ENCODE measurements at regions not wholly inside any gene's neighbourhood (a gene's known extent, or its start where the extent isn't known, plus 50 kb on each side); places are given as distances from the start of the nearest gene placed in this dataset.
"Not testable (repeated sequence)": the region's sequence is repeated elsewhere in the genome, so short reads cannot be mapped to it uniquely, and the experiment has no call there.

DNA sequence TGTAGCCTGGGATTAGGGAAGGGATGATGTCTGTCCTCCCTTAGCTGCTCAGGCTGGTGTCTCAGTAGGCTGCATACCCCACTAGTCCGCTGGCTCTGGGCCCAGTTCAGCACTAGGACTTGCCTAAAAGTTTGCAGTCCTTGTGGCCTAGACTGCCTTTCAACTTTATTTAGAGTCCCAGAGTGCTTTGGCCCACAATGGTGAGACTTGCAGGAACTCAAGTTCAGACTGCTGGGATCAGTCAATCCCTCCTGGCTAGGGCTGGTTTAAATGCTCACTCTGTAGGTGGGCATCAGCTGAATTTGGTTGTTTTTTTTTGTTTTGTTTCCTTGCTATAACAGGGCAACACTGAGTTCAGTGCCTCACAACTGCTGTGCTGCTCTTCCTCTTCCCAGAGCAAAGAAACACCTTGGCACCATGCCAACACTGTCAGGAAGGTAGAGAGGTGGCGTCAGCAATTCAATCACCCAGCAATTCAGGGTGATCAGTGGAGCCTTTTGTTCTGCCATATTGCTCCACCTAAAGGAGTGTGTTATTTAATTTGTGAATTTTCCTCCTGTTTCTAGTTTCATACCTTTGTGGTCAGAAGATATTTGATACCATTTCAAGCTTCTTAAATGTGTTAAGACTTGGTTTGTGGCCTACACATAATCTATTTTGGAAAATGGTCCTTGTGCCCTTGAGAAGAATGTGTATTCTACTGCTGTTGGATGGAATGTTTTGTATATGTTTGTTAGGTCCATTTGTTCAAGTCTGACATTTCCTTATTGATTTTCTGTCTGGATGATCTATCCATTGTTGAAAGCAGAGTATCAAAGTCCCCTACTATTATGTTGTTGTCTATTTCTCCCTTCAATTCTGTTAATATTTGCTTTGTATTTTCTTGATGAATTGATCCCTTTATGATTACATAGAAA lies 284.0 kb upstream of the PMFBP1 start:
- DNase-seq (ENCODE audit: low spot score): no peak

DNA sequence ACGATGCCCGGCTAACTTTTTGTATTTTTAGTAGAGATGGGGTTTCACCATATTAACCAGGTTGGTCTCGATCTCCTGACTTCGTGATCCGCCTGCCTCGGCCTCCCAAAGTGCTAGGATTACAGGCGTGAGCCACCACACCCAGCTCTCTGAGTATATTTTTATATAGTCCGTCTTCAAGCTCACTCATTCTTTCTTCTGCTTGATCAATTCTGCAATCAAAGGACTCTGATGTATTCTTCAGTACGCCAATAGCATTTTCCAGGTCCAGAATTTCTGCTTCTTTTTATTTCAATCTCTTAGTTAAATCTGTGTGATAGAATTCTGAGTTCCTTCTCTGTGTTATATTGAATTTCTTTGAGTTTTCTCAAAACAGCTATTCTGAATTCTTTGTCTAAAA lies 281.9 kb upstream of the PMFBP1 start:
- not testable (repeated sequence) for DNase-seq (ENCODE audit: low spot score)

DNA sequence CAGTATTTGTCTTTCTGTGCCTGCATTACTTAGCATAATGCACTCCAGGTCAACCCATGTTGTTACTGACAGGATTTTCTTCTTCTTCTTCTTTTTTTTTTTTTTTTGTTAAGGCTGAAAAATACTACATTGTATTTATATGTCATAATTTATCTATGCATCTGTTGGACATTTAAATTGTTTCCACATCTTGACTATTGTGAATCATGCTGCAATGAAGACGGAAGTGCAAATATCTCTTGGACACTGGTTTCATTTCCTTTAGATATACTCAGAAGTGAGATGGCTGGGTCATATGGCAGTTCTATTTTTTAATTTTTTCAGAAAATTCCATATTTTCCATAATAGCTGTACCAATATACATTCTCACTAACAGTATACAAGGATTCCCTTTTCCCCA lies 272.7 kb upstream of the PMFBP1 start:
- DNase-seq (ENCODE audit: low spot score): no peak

DNA sequence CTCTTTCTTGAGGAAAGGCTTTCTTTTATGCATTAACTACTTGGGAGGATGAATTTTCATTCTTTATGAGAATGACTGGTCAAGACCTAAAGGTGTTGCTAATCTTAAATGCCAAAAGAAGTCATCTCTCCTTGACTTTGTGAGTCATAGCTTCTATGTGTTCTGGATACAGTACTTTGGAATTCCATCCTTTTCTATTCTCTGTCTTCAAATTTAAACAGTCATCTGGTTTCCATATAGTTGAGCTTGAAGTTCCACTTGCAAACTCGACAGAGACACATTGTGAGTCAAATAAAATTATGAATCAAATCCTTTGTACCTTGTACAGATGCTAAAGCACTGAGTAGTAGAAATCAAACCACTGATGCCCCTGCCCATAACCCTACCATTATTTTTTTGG lies 271.9 kb upstream of the PMFBP1 start:
- DNase-seq (ENCODE audit: low spot score): no peak

DNA sequence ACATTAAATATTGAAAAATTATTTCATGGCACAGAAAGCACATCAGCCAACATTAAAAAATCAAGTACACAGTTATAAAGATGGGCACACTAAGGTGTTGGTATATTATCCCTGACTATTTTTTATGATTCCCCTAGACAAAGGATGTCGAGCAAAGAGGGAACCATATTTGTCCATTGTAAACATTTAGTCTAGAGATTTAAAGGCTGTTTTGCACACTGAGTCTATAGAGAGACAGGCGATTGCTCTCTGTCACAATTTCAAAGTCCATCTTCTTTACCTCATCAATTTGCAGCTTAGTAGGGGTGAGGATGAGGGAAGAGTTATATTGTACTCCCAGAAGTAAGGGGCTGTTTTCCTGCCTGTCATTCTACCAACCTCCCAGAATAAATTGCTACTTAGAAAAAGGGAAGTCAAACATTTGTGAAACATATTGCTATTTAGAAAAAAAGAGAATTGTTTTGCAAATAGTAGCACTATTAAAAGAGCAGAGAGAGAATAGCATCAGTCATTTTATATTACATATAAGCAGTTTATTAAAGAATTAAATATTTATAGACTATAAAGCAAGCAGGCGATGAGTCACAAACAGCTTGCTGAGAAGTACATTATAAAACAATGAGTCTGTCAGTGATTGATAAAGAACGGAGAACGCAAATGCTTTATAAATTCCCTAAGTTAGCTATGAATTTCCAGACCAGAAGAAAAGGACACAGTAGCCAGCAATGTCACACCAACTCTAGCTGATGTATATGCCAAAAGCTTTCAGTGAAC lies 270.6 kb upstream of the PMFBP1 start:
- DNase-seq (ENCODE audit: low spot score): no peak

DNA sequence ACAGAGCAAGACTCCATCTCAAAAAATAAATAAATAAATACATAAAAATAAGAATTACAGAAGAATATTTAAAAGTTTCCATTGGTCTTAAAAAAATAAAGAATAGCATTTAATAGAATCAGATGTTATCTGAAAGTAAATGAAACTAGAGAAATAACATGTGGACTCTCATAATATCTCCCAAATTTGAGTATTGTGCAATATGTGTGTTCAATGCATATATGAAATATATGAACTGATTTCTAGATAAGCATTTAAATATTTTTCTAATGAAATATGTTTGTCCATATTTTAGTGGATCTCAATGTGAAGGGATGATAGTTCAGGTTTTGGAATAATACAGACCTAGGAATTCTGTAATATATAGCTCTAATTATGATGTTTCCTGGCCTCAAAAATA lies 265.9 kb upstream of the PMFBP1 start:
- DNase-seq (ENCODE audit: low spot score): no peak

DNA sequence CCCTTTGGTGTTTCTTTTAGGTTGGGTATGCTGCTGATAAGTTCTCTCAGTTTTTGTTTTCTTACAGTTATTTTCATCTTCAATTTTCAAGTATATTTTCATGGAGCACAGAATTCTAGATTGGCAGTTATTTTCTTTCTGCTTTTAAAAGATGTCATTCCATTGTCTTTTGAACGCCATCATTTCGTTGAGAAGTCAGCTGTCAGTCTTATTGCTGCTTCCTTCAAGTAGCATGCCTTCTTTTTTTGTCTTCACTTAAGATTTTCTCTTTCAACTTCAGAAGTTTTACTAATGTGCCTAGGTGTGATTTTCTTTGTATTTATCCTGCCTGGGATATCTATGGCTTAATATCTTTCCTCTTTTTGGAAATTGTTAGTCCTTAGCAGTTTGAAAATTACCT lies 262.2 kb upstream of the PMFBP1 start:
- DNase-seq (ENCODE audit: low spot score): no peak

DNA sequence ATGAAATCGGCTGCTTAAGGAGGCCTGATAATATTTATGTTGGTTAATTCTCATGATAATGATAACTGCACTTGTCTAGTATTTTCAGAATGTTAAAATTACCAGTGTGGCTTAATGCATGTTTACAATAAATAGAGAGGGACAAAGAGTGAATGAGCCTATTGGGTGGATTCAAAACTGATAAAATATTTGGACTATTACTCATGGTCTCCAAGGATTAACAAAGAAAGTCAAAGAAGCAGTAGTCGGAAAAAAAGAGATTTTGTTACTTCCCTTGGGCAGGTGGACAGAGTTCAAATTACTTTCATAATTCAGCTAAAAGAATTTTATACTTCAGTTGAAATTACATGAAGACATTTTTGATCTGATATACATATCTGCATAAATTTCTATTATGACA lies 258.2 kb upstream of the PMFBP1 start:
- no peak for DNase-seq (ENCODE audit: low spot score)

DNA sequence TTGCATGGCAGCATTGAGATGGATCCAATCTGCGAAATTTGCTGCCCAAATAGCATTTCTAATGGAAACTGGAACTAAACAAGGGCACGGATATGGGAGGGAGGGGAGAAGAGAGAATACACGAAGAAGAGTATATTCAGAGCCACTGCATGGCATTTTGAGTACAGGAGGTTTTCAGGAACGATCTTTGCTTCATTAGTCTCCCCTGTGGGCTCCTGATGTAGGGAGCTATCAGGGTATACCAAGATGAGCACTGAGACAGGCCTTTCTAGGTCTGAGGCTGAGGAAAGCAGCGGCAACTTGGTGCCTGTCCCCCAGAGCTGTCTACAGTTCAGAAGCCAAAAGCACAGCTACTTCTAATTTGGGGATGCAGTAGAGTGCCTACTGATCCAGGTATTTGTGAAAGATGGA lies 257.7 kb upstream of the PMFBP1 start:
- DNase-seq (ENCODE audit: low spot score): no peak

DNA sequence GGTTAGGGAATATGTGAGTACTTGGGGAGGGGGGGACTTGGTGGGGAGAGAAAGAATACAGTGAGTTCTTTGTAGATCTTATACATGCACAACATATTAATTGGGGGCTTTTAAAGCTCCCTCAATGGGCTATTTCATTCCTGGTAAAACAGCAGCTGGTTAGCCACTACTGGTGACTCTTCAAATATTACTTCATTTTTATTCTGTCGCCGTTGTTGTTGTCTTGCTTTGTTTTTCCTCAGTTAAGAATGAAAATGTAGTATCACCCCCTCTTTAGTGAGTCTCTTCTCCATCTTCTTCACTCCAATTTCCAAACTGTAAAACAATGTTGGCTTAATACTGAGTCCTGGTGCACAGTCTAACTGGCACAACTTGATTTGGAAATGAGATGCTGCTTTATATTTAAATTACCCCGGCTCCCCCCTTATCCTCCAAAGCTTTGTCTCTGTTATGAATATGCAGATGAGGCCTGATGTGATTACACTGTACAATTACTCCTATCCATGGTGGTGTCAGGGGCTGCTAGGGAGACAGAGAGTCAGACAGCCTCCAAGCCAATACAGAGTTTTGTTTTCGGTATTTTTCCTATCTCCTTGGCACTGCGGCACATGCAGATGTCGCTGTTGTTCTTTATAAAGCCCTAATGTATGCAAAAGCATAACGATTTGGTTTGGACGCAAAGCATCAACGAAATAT lies 256.9 kb upstream of the PMFBP1 start:
- no peak for DNase-seq (ENCODE audit: low spot score)

DNA sequence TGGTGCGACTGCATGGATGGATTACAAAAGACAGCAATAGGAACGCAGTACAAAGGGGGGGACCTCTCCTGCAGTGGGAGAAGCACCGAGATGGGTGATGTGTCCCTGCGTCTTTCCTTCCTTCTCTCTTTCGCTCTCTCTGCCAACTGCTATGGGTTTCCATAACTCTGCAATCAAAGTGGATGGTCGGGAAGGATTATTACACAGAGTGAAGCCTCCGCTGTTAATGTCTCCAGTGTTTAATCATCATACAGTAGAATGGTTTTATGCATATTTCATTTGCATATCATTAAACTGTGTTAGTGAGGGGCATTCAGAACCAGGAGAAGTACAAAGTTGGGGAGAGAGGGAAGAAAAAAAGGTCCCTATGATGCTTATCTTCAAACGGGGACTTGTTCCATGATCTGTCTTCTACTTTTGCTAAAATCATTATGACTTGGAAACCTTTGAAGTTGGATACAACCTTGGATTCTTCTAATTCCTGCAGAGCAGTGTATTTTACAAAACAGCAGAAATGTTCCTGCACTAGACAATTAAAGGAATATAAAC lies 255.9 kb upstream of the PMFBP1 start:
- no peak for DNase-seq (ENCODE audit: low spot score)

DNA sequence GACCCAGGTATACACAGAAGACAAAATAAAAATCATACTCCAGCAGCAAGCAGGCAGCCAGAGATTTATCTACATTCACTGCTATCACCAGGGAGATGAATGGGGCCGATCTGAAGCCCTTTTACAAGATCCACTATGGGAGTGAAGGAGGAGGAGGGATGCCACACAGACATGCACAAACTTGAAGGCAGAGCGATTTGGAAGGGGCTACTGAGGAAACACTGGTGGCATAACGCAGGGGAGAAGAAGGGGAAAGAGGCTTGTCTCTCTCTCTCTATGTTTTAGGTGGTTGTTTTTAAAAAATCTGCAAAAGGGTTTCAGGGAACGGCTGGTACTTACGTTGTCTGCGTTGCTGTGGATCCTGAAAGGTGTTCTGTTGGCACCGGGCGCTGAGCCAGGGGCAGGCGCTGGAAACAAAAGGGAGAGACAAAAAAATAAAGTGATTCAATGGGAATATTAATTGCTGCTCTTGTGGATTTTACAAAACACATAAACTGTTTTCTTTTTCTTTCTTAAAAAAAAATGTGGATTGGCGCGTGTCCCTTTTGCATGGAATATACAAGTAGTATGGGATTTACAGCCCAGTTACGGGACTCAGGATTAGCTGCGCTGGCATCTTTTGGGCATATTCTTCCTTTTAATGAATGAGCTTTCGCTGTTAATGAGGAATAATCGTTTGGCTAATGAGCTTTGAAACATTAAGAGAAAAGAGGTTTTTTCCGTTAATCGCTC lies 255.3 kb upstream of the PMFBP1 start:
- DNase-seq (ENCODE audit: low spot score): no peak

DNA sequence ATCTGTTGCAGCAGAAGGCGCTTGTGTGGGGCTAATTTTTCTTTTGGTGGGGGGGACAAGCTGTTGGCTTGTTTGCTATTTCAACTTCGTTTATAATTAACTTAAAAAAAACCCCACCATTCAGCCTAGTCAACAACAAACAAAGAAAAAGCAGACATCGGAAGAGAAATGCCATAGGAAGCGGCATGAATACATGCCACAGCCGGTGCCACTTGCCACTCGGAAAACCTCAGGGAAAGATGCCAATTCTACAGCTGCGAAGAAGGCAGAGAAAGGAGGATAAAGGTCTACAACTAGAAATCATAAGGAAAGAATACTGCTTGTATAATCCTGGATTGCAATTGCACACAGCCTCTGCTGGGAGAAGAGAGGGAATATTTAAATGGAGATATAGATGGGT lies 254.4 kb upstream of the PMFBP1 start:
- DNase-seq (ENCODE audit: low spot score): no peak

DNA sequence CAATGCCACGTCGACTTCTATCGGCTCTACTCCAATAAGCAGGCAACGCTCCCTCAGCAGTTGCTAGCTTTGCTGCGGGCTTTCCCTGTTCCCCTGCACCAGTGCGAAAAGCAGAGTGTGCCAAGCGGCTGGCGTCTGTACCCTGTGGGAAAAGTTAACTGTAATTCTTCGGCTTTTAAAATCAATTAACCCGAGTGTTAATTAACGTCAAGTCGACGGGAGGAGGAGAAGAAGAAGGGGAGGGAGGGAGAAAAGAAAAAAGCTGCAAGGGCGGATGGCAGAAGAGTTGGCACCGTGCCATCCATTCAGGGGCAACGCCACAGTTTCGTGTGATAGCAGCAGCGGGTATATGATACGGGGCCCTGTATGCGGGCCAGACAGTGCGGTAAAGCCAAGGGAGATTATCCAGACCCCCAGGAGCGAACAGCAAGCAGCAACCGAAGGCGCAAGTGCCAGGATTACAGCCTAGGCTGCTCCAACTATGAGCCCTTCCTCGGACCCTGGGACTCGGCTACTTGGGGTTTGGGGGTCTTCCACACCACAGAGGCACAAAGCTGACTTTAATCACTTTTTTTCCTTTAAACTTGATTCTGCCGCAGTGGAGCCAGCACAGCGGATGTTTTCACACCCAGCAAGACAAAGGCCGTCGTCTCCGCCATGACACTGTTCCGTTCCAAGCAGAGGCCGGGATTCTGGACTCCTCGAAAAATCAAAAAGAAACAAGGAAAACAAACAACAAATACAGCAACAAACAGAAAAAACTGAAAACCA lies 253.8 kb upstream of the PMFBP1 start:
- no peak for DNase-seq (ENCODE audit: low spot score)

DNA sequence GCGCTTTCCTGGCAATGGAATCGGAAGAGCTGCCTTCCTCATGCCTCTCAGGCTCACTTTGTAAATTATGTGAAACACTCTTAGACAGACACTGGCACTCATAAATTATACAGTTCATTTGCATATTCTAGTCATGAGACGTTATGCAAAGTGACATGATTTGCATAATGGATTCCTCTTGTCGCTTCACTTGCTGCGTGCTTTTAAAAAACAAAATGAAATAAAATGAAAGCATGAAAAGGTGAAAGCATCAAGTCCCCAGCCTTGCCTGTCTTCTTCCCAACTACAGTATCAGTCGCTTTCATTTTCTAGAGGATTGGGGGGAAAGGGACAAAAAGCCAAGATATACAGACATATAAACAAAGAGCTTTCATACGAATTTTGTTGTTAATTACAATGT lies 252.8 kb upstream of the PMFBP1 start:
- DNase-seq (ENCODE audit: low spot score): no peak

DNA sequence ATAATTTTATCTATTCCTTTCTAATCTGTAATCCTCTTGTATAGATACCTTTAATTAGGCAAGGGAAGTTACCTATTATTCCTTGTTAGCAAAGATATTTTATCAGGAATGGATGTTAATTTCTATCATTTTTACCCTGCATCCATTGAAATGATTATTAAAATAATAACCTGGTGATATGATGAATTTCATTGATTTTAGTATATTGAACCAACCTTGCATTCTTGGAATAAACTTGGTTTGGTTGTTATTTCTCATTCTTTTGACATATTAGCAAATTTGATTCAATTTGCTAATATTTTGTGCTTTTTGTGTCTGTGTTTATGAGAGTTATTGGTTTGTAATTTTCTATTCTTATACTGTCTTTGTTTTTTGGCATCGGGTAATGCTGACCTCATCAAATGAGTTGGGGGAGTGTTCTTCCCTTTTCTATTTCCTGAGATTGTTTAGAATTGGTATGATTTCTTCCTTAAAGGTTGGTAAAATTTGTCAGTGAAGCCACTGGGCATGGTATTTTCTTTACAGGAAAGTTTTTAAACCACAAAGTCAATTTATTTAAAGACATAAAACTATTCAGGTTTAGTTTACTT lies 250.4 kb upstream of the PMFBP1 start:
- DNase-seq (ENCODE audit: low spot score): no peak

DNA sequence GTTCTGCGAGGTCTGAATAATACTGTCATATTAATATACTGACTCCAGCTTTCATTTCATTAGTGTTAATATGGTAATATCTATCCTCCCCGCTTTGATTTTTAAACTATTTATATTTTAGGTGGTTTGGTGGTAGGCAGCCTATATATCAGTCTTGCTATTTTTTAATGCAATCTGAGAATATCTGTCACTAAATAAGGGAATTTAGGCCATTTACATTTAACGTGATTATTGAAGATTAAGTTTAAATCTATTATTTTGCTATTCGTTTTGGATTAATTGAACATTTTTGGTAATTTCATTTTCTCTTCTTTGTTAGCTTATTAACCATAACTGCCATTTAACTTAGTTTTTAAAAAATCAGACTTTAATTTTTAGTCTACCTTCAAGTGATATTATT lies 247.7 kb upstream of the PMFBP1 start:
- DNase-seq (ENCODE audit: low spot score): no peak

DNA sequence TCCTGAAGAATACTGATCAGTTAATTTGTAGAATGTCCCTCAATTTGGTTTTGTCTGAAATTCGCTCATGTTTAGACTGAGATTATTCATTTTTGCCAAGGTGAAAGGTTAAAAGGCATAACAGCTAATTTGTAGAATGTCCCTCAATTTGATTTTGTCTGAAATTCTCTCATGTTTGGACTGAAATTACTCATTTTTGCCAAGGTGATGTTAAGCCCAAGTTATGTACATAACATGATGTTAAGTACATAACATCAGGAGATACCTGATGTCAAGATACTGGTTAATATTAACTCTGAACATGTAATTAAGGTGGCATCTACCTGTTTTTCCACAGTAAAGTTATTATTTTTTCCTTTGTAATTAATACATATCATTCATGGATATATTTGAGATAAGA lies 243.4 kb upstream of the PMFBP1 start:
- no peak for DNase-seq (ENCODE audit: low spot score)

DNA sequence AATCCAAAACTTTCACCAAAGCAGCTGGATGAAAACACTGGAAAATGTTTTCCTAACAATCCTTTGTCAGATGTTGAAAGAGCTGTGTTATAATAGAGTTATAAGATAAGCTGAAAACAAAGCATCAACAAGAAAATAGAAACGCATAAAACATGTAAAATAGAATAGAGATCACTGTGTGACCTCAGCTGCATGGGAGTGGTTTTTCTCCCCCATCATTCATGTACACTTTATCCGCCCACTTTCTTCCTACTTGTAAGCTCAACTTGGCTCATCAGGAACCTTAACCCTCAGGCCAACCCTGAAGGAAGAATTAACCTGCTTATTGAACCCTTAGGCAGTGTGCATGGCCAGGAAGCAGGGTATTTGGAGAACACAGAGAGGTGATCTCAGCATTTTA lies 238.5 kb upstream of the PMFBP1 start:
- no peak for DNase-seq (ENCODE audit: low spot score)

DNA sequence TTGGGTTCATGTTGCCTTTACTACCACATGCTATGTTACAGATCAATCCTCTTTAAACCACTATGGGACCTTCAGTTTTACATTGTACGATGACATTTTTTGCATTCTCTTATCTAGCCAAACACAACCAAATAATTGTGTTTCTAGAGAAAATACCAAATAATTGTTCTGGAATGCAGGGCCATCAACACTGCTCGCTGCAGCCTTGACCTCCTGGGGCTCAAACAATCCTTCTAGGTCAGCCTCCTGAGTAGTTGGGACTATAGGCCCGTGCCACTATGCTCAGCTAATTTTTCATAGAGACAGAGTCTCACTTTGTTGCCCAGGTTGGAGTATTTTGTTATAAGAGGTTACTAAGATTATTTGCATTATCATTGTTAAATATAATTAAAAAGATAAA lies 237.5 kb upstream of the PMFBP1 start:
- no peak for DNase-seq (ENCODE audit: low spot score)

DNA sequence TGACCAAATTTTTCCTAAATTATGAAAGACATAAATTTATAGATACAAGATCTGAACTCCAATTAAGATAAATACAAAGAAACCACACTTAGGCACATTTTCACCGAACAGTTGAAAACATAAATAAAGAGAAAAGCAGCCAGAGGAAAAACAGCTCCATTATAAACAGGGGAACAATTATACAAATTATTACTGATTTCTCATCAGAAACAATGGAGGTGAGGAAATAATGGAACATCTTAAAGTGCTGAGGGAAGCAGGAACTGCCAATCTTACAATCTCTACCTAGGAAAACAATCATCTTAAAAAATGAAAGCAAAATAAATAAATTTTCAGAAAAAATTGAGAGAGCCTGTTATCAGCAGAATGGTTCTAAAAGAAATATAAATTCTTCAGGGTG lies 234.4 kb upstream of the PMFBP1 start:
- DNase-seq (ENCODE audit: low spot score): no peak

All from AG08396 (cell line).